Thymus (tissue), 11 donors: ENCODE measurements at regions not wholly inside any gene's neighbourhood (a gene's known extent, or its start where the extent isn't known, plus 50 kb on each side); places are given as distances from the start of the nearest gene placed in this dataset.

Experiments used
- DNase-seq, 9 donors: peaks; one replicate each; pipeline ENCODE4 v3.0.0-alpha.2; 2013; ENCODE audit warnings: low spot score in 9 of 9, low read depth in 6 of 9, missing footprints in 1 of 9
- H3K27ac ChIP-seq, 2 donors: one replicate each; pipeline ENCODE4 v1.5.1; 2013; ENCODE audit warnings: control low read depth in 1 of 2, low read depth in 1 of 2, low read length in 1 of 2, mild to moderate bottlenecking in 1 of 2, moderate library complexity in 1 of 2
- H3K27me3 ChIP-seq, 2 donors: one replicate each; pipeline ENCODE4 v1.5.1; 2013; ENCODE audit warnings: low read length in 1 of 2; ENCODE audit not compliant: control insufficient read depth in 2 of 2, insufficient read depth in 1 of 2
- H3K36me3 ChIP-seq, 2 donors: one replicate each; pipeline ENCODE4 v1.5.1; 2013; ENCODE audit warnings: low read length in 1 of 2, mild to moderate bottlenecking in 1 of 2, moderate library complexity in 1 of 2; ENCODE audit not compliant: control insufficient read depth in 2 of 2, insufficient read depth in 2 of 2
- H3K4me1 ChIP-seq, 2 donors: one replicate each; pipeline ENCODE4 v1.5.1; 2013; ENCODE audit warnings: low read length in 2 of 2; ENCODE audit not compliant: control insufficient read depth in 2 of 2, insufficient read depth in 2 of 2
- H3K4me3 ChIP-seq, 2 donors: one replicate each; pipeline ENCODE4 v1.5.1; 2013; ENCODE audit warnings: low read length in 2 of 2, control low read depth in 1 of 2, mild to moderate bottlenecking in 1 of 2
- H3K9me3 ChIP-seq, 2 donors: one replicate each; pipeline ENCODE4 v1.5.1; 2013; ENCODE audit warnings: low read length in 1 of 2, mild to moderate bottlenecking in 1 of 2; ENCODE audit not compliant: control insufficient read depth in 2 of 2, insufficient read depth in 1 of 2
- WGBS: extraction: QIAGEN DNeasy Blood & Tissue Kit; methylation state at CpG from one replicate; pipeline ENCODE4 v1.1.7; 2013; 5-methylcytosine and 5-hydroxymethylcytosine counted together
- donor health status: healthy.

- Histone ChIP-seq H3K27ac (no peak overlapping the region), H3K27me3 (peaks cover 0 to 6% of the 10 kb centered on the region in 2 donors), H3K9me3 (no peaks in the 10 kb centered on the region), H3K36me3 (no peaks in the 10 kb centered on the region), H3K4me3 (no peak overlapping the region), H3K4me1 (no peaks in the 10 kb centered on the region)
- no peak for DNase-seq
These were observed 95.8 kb downstream of the FOXD1 start for GRCh38 chr5:73352649-73353230.

DNA sequence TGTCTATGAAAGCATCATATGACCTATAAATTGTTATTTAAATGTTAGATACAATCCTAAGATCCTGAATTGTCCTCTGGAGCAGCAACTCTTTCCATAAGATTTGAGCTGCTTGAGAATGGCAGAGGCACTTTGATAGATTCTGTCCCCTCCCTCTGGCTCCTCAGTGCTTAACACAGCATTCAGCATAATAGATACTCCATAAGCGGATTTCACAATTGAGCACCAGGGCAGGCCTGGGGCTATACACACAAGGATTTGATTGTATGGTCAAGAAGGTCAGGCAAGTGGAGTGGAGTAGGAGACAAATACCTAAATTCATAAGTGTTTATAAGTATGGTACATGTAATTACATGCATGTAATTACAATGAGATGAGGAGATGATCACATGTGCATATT lies 96.3 kb downstream of the FOXD1 start:
- WGBS = 97% methylated on average over 1 of the region's 1 CpG
- Histone ChIP-seq H3K9me3 (no peaks in the 10 kb centered on the region), H3K27me3 (peaks cover 0 to 6% of the 10 kb centered on the region in 2 donors), H3K36me3 (no peaks in the 10 kb centered on the region), H3K27ac (no peak overlapping the region), H3K4me3 (no peak overlapping the region), H3K4me1 (no peaks in the 10 kb centered on the region)
- no peak for DNase-seq

- 60% methylated on average over 3 of the region's 3 CpGs for WGBS
- H3K9me3 ChIP-seq = no peaks in the 10 kb centered on the region
- H3K27ac ChIP-seq = no peak overlapping the region
- H3K36me3 ChIP-seq = no peaks in the 10 kb centered on the region
- no peaks in the 10 kb centered on the region for H3K4me1 ChIP-seq
- DNase-seq = no peak
- peaks cover 0 to 6% of the 10 kb centered on the region in 2 donors for H3K27me3 ChIP-seq
- no peak overlapping the region for H3K4me3 ChIP-seq
These were observed 97.0 kb downstream of the FOXD1 start for GRCh38 chr5:73351593-73351992.

GRCh38 chr5:73346878-73347408 lies 101.6 kb downstream of the FOXD1 start:
- 96% methylated on average over 1 of the region's 1 CpG for WGBS
- DNase-seq = no peak
- no peaks in the 10 kb centered on the region for H3K9me3 ChIP-seq

DNA sequence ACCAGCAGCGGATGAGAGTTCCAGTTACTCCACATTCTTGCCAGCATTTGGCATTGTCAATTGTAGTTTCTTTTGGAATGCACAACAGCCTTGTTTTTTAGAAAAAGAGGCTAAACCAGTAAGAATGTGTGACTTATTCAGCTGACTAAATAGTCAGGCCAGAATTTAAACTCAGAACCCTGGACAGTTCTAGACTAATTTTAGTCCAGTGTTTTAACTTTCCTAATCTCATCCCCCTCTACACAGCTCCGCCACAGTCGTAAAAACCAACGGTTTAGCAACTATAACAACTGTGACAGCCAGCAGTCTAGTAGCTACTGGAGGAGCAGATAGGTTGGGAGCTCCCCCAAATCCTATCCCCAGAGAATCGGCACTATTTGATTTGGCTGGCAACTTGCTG lies 103.7 kb downstream of the FOXD1 start:
- Histone ChIP-seq H3K36me3 (no peaks in the 10 kb centered on the region), H3K9me3 (peaks cover 0 to 3% of the 10 kb centered on the region in 2 donors), H3K27me3 (peaks cover 0 to 7% of the 10 kb centered on the region in 2 donors), H3K4me1 (no peaks in the 10 kb centered on the region), H3K27ac (no peak overlapping the region), H3K4me3 (no peak overlapping the region)
- no peak for DNase-seq
- 94% methylated on average over 5 of the region's 5 CpGs for WGBS

More at GRCh38 chr5:73346878-73347408, 101.6 kb downstream of the FOXD1 start:
- Histone ChIP-seq H3K27me3 (no peaks in the 10 kb centered on the region), H3K4me3 (no peak overlapping the region), H3K4me1 (no peaks in the 10 kb centered on the region), H3K27ac (no peak overlapping the region), H3K36me3 (no peaks in the 10 kb centered on the region)

- no peaks in the 10 kb centered on the region for H3K36me3 ChIP-seq
- H3K27ac ChIP-seq = no peak overlapping the region
- H3K4me1 ChIP-seq = no peaks in the 10 kb centered on the region
- H3K9me3 ChIP-seq = peaks cover 0 to 3% of the 10 kb centered on the region in 2 donors
- H3K27me3 ChIP-seq = peaks cover 0 to 28% of the 10 kb centered on the region in 2 donors
- no peak for DNase-seq
- WGBS = 95% methylated on average over 4 of the region's 4 CpGs
- H3K4me3 ChIP-seq = no peak overlapping the region
These were observed 108.9 kb downstream of the FOXD1 start for GRCh38 chr5:73339711-73340110.

DNA sequence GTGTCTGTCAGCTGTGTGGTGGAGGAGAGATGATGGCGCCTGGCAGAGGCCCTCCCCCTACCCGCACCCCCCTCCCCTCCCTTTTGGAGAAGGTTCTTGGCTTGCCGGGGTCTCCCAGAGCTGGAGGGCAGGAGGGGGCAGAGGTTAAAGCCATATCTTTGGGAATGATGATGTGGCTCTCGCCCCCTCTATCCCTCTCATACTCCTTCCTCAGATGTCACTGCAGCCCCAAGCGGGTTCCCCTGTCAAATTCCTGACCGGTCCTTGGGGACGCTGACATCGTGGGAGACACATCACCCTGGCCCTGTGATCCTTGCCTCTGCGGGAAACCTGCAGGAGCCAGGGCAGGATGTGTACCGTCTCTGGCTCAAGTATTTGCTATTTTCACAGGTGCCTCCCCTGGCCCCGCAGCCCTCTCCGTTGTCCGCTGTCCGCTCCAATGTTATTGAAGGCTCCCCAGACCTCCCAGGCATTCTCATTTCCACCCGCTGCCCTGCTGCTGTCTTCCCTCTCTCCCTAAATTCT lies 109.5 kb downstream of the FOXD1 start:
- H3K36me3 ChIP-seq = no peaks in the 10 kb centered on the region

GRCh38 chr5:73338256-73339050 lies 110.1 kb downstream of the FOXD1 start:
- 67% methylated on average over 17 of the region's 17 CpGs for WGBS
- DNase-seq = no peak
- Histone ChIP-seq H3K9me3 (peaks cover 0 to 3% of the 10 kb centered on the region in 2 donors), H3K27ac (no peak overlapping the region), H3K4me3 (no peak overlapping the region), H3K4me1 (no peaks in the 10 kb centered on the region), H3K27me3 (peaks cover 0 to 28% of the 10 kb centered on the region in 2 donors), H3K36me3 (no peaks in the 10 kb centered on the region)

More for the DNA sequence above, 109.5 kb downstream of the FOXD1 start:
- DNase-seq = no peak
- Histone ChIP-seq H3K27me3 (peaks cover 0 to 28% of the 10 kb centered on the region in 2 donors), H3K9me3 (peaks cover 0 to 3% of the 10 kb centered on the region in 2 donors), H3K4me1 (no peaks in the 10 kb centered on the region), H3K27ac (no peak overlapping the region), H3K4me3 (no peak overlapping the region)
- WGBS = 78% methylated on average over 15 of the region's 15 CpGs

DNA sequence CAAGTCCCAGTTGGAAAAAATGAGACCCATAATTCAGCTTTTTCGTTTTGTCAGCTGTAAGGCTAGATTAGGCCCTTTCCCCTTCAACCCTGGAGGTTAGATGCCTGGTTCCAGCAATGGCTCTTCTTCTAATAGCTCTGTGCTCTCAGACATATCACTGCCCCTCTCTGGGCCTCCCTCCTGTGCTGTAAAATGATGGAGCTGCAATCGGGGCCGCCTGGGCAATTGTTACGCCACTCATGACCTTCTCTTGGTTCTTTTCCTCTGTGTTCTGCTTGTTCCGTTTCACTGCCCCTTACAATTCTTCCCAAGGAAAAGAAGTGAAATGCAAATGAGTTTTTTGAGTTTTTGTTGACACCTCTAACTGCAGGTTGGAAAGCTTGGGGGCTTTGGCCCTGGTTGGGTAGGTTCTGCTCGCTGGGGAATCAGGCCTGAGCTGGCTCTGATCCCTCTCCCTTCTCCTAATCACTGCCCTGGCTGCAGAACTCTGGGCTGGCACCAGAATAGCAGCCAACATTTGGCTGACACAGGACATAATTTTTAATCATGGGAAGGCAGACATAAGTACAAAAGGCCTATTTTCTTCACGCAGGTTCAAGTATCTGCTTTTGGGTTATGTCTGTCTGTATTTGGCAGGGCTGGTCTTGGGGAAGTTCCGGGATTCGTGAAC lies 110.9 kb downstream of the FOXD1 start:
- DNase-seq = no peak

More for the DNA sequence above, 110.9 kb downstream of the FOXD1 start:
- no peak overlapping the region for H3K27ac ChIP-seq
- H3K27me3 ChIP-seq = peaks cover 0 to 28% of the 10 kb centered on the region in 2 donors
- H3K9me3 ChIP-seq = peaks cover 0 to 3% of the 10 kb centered on the region in 2 donors
- no peaks in the 10 kb centered on the region for H3K4me1 ChIP-seq
- WGBS = 75% methylated on average over 9 of the region's 9 CpGs
- H3K4me3 ChIP-seq = no peak overlapping the region
- no peaks in the 10 kb centered on the region for H3K36me3 ChIP-seq
